A549 (cell line): ENCODE measurements at regions not wholly inside any gene's neighbourhood (a gene's known extent, or its start where the extent isn't known, plus 50 kb on each side); places are given as distances from the start of the nearest gene placed in this dataset.

ENCODE experiments used
- ATAC-seq, 2 experiments: fragments of 200-7000 bp in 1 of 2; fragments of >200 bp in 1 of 2; cut with Nextera tagmentation in 1 of 2; cut with Tn5 transposase in 1 of 2; 3 replicates each; pipeline versions ENCODE4 v1.8.0 to v1.9.1; 2018 to 2020; ENCODE audit warnings: mild to moderate bottlenecking in 1 of 2, moderate library complexity in 1 of 2
- CTCF ChIA-PET: fragments of 300-600 bp; sonication (Branson Sonifier 250); formaldehyde crosslinking; extraction: SDS; loops from one replicate; lab custom pipeline; 2021; ENCODE audit warnings: antibody characterized with exemption, inconsistent platforms; lab: Yijun Ruan, JAX
- POLR2A ChIA-PET: fragments of 350-600 bp; formaldehyde crosslinking; extraction: SDS; loops from one replicate; lab custom pipeline; 2021; ENCODE audit warnings: antibody characterized with exemption, inconsistent platforms; lab: Yijun Ruan, JAX
- DNase-seq, 2 experiments: peaks; one replicate each; pipeline versions ENCODE4 v3.0.0 to v3.0.0-alpha.2; 2011 to 2016; ENCODE audit warnings: low read depth in 1 of 2, low spot score in 1 of 2
- FAIRE-seq: peaks from 2 replicates; lab custom pipeline; 2011; peaks lifted over from hg19 to GRCh38; lab: Jason Lieb, UNC
- H3K27ac ChIP-seq, 2 experiments: fragments of >200 bp; sonication (Bioruptor Twin); formaldehyde crosslinking; 3 replicates each; pipeline ENCODE4 v1.5.1; 2016 to 2017
- H3K4me1 ChIP-seq: fragments of >200 bp; sonication (Bioruptor Twin); formaldehyde crosslinking; 3 replicates; pipeline ENCODE4 v1.6.1; 2016
- H3K4me2 ChIP-seq: fragments of >200 bp; sonication (Bioruptor Twin); formaldehyde crosslinking; 3 replicates; pipeline ENCODE4 v1.6.1; 2016
- H3K4me3 ChIP-seq: fragments of >200 bp; sonication (Bioruptor Twin); formaldehyde crosslinking; 3 replicates; pipeline ENCODE4 v1.5.1; 2016
- H3K9me3 ChIP-seq: fragments of >200 bp; sonication (Bioruptor Twin); formaldehyde crosslinking; 3 replicates; pipeline ENCODE4 v1.6.1; 2016
- CEBPB ChIP-seq, 2 experiments: fragments of >200 bp in 1 of 2; sonication (Bioruptor Twin) in 1 of 2; formaldehyde crosslinking in 1 of 2; IDR thresholded peaks; 2 replicates each; pipeline ENCODE4 v1.6.1; 2012 to 2016
- E2F6 ChIP-seq: IDR thresholded peaks from 2 replicates; pipeline ENCODE4 v1.6.1; 2012; ENCODE audit warnings: low read depth, borderline replicate concordance
- EHF ChIP-seq: fragments of 250-450 bp; sonication (Bioruptor Pico); IDR thresholded peaks from 2 replicates; pipeline ENCODE4 v1.5.0; 2020; ENCODE audit warnings: mild to moderate bottlenecking
- EHMT2 ChIP-seq: fragments of 200-600 bp; sonication (generic); IDR thresholded peaks from 2 replicates; pipeline ENCODE4 v1.6.1; 2016; ENCODE audit warnings: antibody characterized with exemption, low read depth, mild to moderate bottlenecking, moderate library complexity
- HDAC2 ChIP-seq: fragments of 200-600 bp; sonication (generic); IDR thresholded peaks from 2 replicates; pipeline ENCODE4 v1.6.1; 2016
- HEYL ChIP-seq: fragments of 250-450 bp; sonication (Bioruptor Pico); IDR thresholded peaks from 2 replicates; pipeline ENCODE4 v1.8.0; 2021; ENCODE audit warnings: mild to moderate bottlenecking, moderate library complexity
- HMGXB4 ChIP-seq: fragments of 250-450 bp; sonication (Bioruptor Pico); IDR thresholded peaks from 2 replicates; pipeline ENCODE4 v1.5.0; 2021; ENCODE audit warnings: mild to moderate bottlenecking, moderate library complexity, borderline replicate concordance
- HOXB13 ChIP-seq: fragments of 250-450 bp; sonication (Bioruptor Pico); IDR thresholded peaks from 2 replicates; pipeline ENCODE4 v1.5.0; 2020; ENCODE audit warnings: low read depth, mild to moderate bottlenecking, moderate library complexity
- JUNB ChIP-seq: fragments of >200 bp; sonication (Bioruptor Twin); formaldehyde crosslinking; IDR thresholded peaks from 2 replicates; pipeline ENCODE4 v1.6.1; 2016
- KDM5A ChIP-seq: fragments of 200-600 bp; sonication (generic); IDR thresholded peaks from 2 replicates; pipeline ENCODE4 v1.6.1; 2016; ENCODE audit warnings: antibody characterized with exemption, mild to moderate bottlenecking
- MAFK ChIP-seq: fragments of 450-650 bp; IDR thresholded peaks from 2 replicates; pipeline ENCODE4 v1.6.1; 2014; ENCODE audit not compliant: partially characterized antibody
- MAZ ChIP-seq: fragments of 150-350 bp; IDR thresholded peaks from 2 replicates; pipeline ENCODE4 v1.6.1; 2014; ENCODE audit warnings: antibody characterized with exemption, low read depth, low read length, borderline replicate concordance
- MYC ChIP-seq: IDR thresholded peaks from 2 replicates; pipeline ENCODE4 v1.6.1; 2012; ENCODE audit warnings: mild to moderate bottlenecking, inconsistent platforms, low read length, improper control_type of control experiment, borderline replicate concordance
- NR3C1 ChIP-seq: fragments of >200 bp; sonication (Bioruptor Twin); formaldehyde crosslinking; IDR thresholded peaks from 3 replicates; pipeline ENCODE4 v1.6.1; 2017
- POLR2A ChIP-seq: IDR thresholded peaks from 2 replicates; pipeline ENCODE4 v1.6.1; 2012; ENCODE audit warnings: mild to moderate bottlenecking, low read length
- RCOR1 ChIP-seq: fragments of 150-350 bp; IDR thresholded peaks from 2 replicates; pipeline ENCODE4 v1.6.1; 2014; ENCODE audit warnings: antibody characterized with exemption, low read length, low read depth
- REST ChIP-seq: fragments of 200-600 bp; sonication (generic); IDR thresholded peaks from 2 replicates; pipeline ENCODE4 v1.6.1; 2016; ENCODE audit warnings: antibody characterized with exemption, mild to moderate bottlenecking, moderate library complexity
- RNF2 ChIP-seq: fragments of 200-600 bp; sonication (generic); IDR thresholded peaks from 2 replicates; pipeline ENCODE4 v1.6.1; 2016; ENCODE audit warnings: low read depth, mild to moderate bottlenecking, antibody characterized with exemption, moderate library complexity, borderline replicate concordance
- WGBS: methylation state at CpG from one replicate; pipeline ENCODE4 v1.1.6; 2017; ENCODE audit errors: missing lambda C conversion rate; 5-methylcytosine and 5-hydroxymethylcytosine counted together
- TF ChIP-seq, protein P1 (sequence below): fragments of >200 bp; sonication (Bioruptor Twin); formaldehyde crosslinking; IDR thresholded peaks from 3 replicates; pipeline ENCODE4 v1.6.1; 2016
- TF ChIP-seq, protein P2 (sequence below): fragments of 450-650 bp; IDR thresholded peaks from 2 replicates; pipeline ENCODE4 v1.6.1; 2014; ENCODE audit warnings: antibody characterized with exemption

DNA sequence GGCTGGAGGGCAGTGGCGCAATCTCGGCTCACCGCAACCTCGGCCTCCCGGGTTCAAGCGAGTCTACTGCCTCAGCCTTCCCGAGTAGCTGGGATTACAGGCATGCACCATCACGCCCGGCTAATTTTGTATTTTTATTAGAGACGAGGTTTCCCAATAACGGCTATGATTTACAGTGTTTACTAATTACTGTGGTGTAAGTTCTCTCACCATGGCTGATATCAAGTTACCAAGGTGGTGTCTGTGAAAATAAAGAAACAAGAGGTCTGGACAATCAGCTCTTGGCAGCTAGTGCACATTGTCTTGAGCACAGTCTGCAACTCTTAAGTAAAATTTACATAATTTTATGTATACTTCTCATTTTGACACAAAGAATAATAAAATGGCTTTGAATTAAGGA lies 385.5 kb upstream of the COX7C start:
- no peak overlapping the region for H3K27ac ChIP-seq
- DNase-seq (no peak), FAIRE-seq (no peak), ATAC-seq (no peak)
- no peak overlapping the region for H3K4me2 ChIP-seq
- POLR2A ChIA-PET = no interaction called here
- TF ChIP-seq RCOR1 (no peak), JUNB (no peak), NR3C1 (no peak), POLR2A (no peak), CEBPB (IDR thresholded peaks at IDR 0.05) (no peak), REST (no peak), HEYL (CRISPR knock-in tag) (no peak), KDM5A (no peak), EHF (CRISPR knock-in tag) (no peak), MAZ (no peak), E2F6 (no peak), RNF2 (no peak), HDAC2 (no peak), HMGXB4 (CRISPR knock-in tag) (no peak), HOXB13 (no peak)
- TF ChIP-seq, protein P1, sequence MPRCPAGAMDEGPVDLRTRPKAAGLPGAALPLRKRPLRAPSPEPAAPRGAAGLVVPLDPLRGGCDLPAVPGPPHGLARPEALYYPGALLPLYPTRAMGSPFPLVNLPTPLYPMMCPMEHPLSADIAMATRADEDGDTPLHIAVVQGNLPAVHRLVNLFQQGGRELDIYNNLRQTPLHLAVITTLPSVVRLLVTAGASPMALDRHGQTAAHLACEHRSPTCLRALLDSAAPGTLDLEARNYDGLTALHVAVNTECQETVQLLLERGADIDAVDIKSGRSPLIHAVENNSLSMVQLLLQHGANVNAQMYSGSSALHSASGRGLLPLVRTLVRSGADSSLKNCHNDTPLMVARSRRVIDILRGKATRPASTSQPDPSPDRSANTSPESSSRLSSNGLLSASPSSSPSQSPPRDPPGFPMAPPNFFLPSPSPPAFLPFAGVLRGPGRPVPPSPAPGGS = no peak
- TF ChIP-seq, protein P2, sequence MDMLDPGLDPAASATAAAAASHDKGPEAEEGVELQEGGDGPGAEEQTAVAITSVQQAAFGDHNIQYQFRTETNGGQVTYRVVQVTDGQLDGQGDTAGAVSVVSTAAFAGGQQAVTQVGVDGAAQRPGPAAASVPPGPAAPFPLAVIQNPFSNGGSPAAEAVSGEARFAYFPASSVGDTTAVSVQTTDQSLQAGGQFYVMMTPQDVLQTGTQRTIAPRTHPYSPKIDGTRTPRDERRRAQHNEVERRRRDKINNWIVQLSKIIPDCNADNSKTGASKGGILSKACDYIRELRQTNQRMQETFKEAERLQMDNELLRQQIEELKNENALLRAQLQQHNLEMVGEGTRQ = no peak
- H3K9me3 ChIP-seq = no peaks in the 10 kb centered on the region
- H3K4me3 ChIP-seq = no peak overlapping the region
- H3K4me1 ChIP-seq = no peaks in the 10 kb centered on the region
- CTCF ChIA-PET = no interaction called here
- WGBS = 55% methylated on average over 11 of the region's 11 CpGs

GRCh38 chr5:86244153-86244552 lies 373.6 kb upstream of the COX7C start:
- Histone ChIP-seq H3K4me2 (no peak overlapping the region), H3K9me3 (no peaks in the 10 kb centered on the region), H3K4me3 (no peak overlapping the region), H3K4me1 (no peaks in the 10 kb centered on the region), H3K27ac (no peak overlapping the region)
- WGBS = 6% methylated on average over 1 of the region's 1 CpG
- no peak for ATAC-seq
- FAIRE-seq = no peak
- no peak for DNase-seq
- CTCF ChIA-PET = no interaction called here
- POLR2A ChIA-PET = no interaction called here
- no peak for TF ChIP-seq EHMT2
- no peak for TF ChIP-seq REST
- TF ChIP-seq MAFK = peak; percentile 76
- TF ChIP-seq MYC = no peak
